Kidney (tissue), 13 donors: ENCODE measurements at regions not wholly inside any gene's neighbourhood (a gene's known extent, or its start where the extent isn't known, plus 50 kb on each side); places are given as distances from the start of the nearest gene placed in this dataset.

Source experiments
- DNase-seq, 5 donors: peaks; one replicate each; pipeline ENCODE4 v3.0.0-alpha.2; 2013 to 2020
- FAIRE-seq: peaks from 2 replicates; lab custom pipeline; 2012; peaks lifted over from hg19 to GRCh38; lab: Jason Lieb, UNC
- H3K27ac ChIP-seq, 2 donors: one replicate each; pipeline ENCODE4 v1.7.0; 2013; ENCODE audit warnings: low read depth in 2 of 2, low read length in 2 of 2, inconsistent platforms in 1 of 2
- H3K27me3 ChIP-seq: one replicate; pipeline ENCODE4 v1.7.1; 2013; ENCODE audit warnings: low read length, inconsistent platforms; ENCODE audit not compliant: control insufficient read depth, insufficient read depth
- H3K36me3 ChIP-seq, 3 donors: one replicate each; pipeline versions ENCODE4 v1.7.0 to v1.7.1; 2013; ENCODE audit warnings: low read length in 3 of 3, control low read depth in 1 of 3, inconsistent platforms in 1 of 3; ENCODE audit not compliant: insufficient read depth in 3 of 3, control insufficient read depth in 2 of 3
- H3K4me1 ChIP-seq, 3 donors: one replicate each; pipeline versions ENCODE4 v1.7.0 to v1.7.1; 2013; ENCODE audit warnings: low read length in 3 of 3, inconsistent platforms in 1 of 3, low read depth in 1 of 3; ENCODE audit not compliant: control insufficient read depth in 2 of 3, insufficient read depth in 2 of 3
- H3K4me3 ChIP-seq, 3 donors: one replicate each; pipeline versions ENCODE4 v1.7.0 to v1.8.1; 2013; ENCODE audit warnings: low read length in 3 of 3, control low read depth in 1 of 3, inconsistent platforms in 1 of 3
- H3K9ac ChIP-seq, 3 donors: one replicate each; pipeline versions ENCODE4 v1.7.0 to v1.7.1; 2013; ENCODE audit warnings: low read length in 3 of 3, control low read depth in 1 of 3, inconsistent platforms in 1 of 3
- H3K9me3 ChIP-seq, 3 donors: one replicate each; pipeline versions ENCODE4 v1.7.0 to v1.7.1; 2013; ENCODE audit warnings: low read length in 3 of 3, control low read depth in 1 of 3, inconsistent platforms in 1 of 3; ENCODE audit not compliant: control insufficient read depth in 2 of 3, insufficient read depth in 1 of 3
- CTCF ChIP-seq: IDR thresholded peaks from 3 replicates; pipeline ENCODE4 v1.5.1; 2012; ENCODE audit warnings: mild to moderate bottlenecking, moderate library complexity, borderline replicate concordance; ENCODE audit not compliant: insufficient read depth; ENCODE audit errors: extremely low read depth
- intact Hi-C: fragments of 100-400 bp; cut with DNase I; formaldehyde crosslinking; loops from one replicate; pipeline ENCODE4 v1.11.1; 2022
- donor health status: control.
- donor health status: control.
- donor health status: control.
- donor health status: control.
- donor health status: control.
- donor health status: DM: yes; HTN: yes; CAD: no.
- donor health status: Normal renal cell carcinoma (clear cell type).

- DNase-seq: peak in 1 of 5 donors; percentile 18
- Histone ChIP-seq H3K4me3 (no peak overlapping the region), H3K4me1 (peaks cover 0 to 4% (median 0%) of the 10 kb centered on the region in 3 donors), H3K27me3 (no peaks in the 10 kb centered on the region), H3K9ac (no peak overlapping the region), H3K36me3 (no peaks in the 10 kb centered on the region), H3K9me3 (no peaks in the 10 kb centered on the region), H3K27ac (no peak overlapping the region)
- no peak for FAIRE-seq
- intact Hi-C loops: no loop called here
- TF ChIP-seq CTCF: no peak
Measured at GRCh38 chr11:64443001-64443400, 84.0 kb downstream of the RPS6KA4 start.

GRCh38 chr11:64444838-64445441, 86.0 kb downstream of the RPS6KA4 start:
- TF ChIP-seq CTCF: no peak
- FAIRE-seq (no peak), DNase-seq (peak in 2 of 5 donors; percentile 48 to 60)
- intact Hi-C loops: no loop called here
- no peaks in the 10 kb centered on the region for H3K36me3 ChIP-seq
- no peak overlapping the region for H3K27ac ChIP-seq
- H3K9ac ChIP-seq: no peak overlapping the region
- H3K4me1 ChIP-seq: peaks cover 0 to 14% (median 0%) of the 10 kb centered on the region in 3 donors
- no peak overlapping the region for H3K4me3 ChIP-seq
- H3K27me3 ChIP-seq: no peaks in the 10 kb centered on the region
- H3K9me3 ChIP-seq: no peaks in the 10 kb centered on the region

- FAIRE-seq: no peak
- no peak for DNase-seq
- Histone ChIP-seq H3K27me3 (no peaks in the 10 kb centered on the region), H3K36me3 (no peaks in the 10 kb centered on the region), H3K27ac (no peak overlapping the region), H3K9ac (no peak overlapping the region), H3K9me3 (no peaks in the 10 kb centered on the region), H3K4me1 (peaks cover 0 to 14% (median 0%) of the 10 kb centered on the region in 3 donors), H3K4me3 (no peak overlapping the region)
- intact Hi-C loops: no loop called here
- no peak for TF ChIP-seq CTCF
Measured at GRCh38 chr11:64445651-64446050, 86.7 kb downstream of the RPS6KA4 start.
